Activated CD4-positive, alpha-beta T cell treated with anti-CD3 and anti-CD28 coated beads, Interleukin-2, amount 50 U/mL, for 24 hours (primary cell): ENCODE measurements at regions not wholly inside any gene's neighbourhood (a gene's known extent, or its start where the extent isn't known, plus 50 kb on each side); places are given as distances from the start of the nearest gene placed in this dataset.
"Not testable (repeated sequence)": the region's sequence is repeated elsewhere in the genome, so short reads cannot be mapped to it uniquely, and the experiment has no call there.

ENCODE experiments used
- DNase-seq, 2 donors: peaks; one replicate each; pipeline ENCODE4 v3.0.0-alpha.2; 2020; ENCODE audit warnings: low read depth in 1 of 2, low spot score in 1 of 2

DNA sequence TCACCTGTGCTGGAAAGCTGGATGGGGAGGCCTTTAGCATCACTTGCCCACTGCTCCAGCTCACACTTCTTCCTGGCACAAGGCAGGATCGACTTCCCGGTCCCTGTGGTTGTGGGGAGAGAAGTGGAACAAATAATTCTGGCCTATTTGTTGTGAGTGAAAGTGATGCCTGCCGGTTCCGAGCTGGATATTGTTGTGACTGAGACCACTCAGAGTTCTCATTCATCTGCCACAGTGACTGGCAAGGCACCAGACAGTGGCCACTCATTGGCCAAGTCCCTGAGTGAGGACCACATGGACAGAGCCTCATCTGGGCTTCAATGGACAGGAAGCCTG is 191.9 kb downstream of the PTPRU start:
- no peak for DNase-seq

- no peak for DNase-seq
These were observed 191.4 kb downstream of the PTPRU start for GRCh38 chr1:29427614-29428279.

DNA sequence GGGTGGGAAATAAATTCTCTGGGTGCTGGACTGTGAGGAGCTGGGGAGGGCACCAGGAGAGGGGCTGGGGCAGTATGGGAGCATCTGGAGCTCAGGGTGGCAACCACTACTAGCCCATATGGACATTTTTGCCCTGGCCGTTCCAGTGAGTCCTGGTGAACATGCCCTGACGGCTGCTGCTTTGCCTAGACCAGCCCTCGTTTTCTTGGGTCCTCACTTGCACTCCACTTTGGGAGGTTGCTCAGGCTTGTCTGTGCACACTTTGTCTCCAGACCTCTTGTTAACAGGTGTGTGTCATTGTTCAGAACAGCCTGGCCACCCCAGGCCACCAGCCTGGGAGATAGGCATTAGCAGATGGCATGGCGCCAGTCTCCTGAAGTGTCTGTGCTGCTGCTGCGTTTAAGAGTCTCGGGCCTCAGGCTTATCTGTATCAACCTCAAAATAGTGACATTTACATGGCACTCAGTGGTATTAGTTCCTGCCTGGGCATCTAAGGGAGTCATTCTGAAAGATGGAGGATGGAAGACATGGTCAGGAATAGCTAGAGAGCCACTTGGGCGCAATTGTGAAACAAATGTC is 190.5 kb downstream of the PTPRU start:
- DNase-seq = no peak

GRCh38 chr1:29425631-29426030 is 189.3 kb downstream of the PTPRU start:
- no peak for DNase-seq

- no peak for DNase-seq
These were observed 187.9 kb downstream of the PTPRU start for GRCh38 chr1:29424266-29424665.

DNA sequence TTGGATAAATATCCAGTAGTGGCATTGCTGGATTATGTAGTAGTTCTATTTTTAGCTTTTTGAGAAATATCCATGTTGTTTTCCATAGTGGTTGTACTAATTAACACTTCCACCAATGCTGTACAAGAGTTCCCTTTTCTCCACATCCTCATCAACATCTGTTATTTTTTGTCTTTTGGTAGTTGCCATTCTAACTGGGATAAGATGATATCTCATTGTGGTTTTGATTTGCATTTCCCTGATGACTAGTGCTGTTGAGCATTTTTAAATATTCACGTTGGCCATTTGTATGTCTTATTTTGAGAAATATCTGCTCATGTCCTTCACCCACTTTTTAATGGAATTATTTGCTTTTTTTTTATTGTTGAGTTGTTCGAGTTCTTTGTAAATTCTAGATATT is 183.9 kb downstream of the PTPRU start:
- no peak for DNase-seq

GRCh38 chr1:29417971-29418370 is 181.6 kb downstream of the PTPRU start:
- no peak for DNase-seq

DNA sequence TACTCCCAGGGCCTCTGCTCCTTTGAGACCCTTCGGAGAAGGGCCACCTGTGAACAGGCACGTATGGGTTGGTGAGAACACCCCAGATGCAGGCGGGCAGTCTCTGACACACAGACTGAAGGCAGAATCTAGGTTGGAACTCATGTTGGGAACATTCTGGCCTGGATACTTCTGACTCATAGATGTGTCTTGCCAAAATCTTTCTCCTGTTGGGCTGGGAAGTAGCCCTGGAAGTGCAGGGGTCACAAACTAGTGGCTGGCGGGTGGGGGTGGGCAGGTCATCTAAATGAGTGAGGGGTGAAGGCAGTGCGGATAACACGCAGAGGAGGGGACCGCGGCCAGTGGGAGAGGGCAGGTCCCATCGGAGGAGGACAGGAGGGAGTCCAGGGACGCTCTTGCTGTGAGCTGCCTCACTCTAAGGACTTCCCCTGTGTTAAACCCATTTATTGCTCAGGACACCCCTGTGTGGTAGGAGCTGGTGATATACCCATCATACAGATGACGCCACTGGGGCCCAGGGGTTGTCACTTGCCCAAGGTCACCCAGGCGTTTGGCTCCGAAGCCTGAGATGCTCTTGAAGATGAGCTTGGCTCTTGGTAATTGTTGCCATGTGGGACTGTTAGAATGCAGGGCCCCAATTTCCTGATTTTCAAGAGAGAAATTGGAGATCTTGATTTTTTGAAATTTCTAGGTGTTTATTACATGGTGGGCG is 181.0 kb downstream of the PTPRU start:
- no peak for DNase-seq

- no peak for DNase-seq
These were observed 180.2 kb downstream of the PTPRU start for GRCh38 chr1:29416267-29417146.

DNA sequence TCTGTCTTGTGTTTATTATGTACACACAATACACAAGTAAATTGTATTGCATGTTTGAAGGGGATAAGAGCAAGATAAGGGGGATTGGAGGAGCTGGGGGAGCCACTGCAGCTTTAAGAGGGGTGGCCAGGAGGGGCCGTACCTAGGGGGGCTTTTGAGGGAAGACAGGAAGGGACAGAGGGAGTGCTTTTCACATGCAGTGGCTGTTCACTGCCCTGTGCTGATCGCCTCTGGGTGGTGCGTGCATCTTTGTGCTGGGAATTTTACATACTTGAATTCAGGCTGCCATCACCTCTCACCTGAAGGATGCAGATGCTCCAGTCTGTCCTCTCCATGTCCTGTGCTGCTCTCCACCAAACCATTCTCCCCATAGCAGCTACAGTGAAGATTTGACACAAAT is 179.5 kb downstream of the PTPRU start:
- no peak for DNase-seq

GRCh38 chr1:29415156-29415830 is 179.0 kb downstream of the PTPRU start:
- no peak for DNase-seq

- DNase-seq = no peak
These were observed 177.8 kb downstream of the PTPRU start for GRCh38 chr1:29414086-29414485.

GRCh38 chr1:29413661-29414060 is 177.3 kb downstream of the PTPRU start:
- no peak for DNase-seq

- no peak for DNase-seq
These were observed 176.3 kb downstream of the PTPRU start for GRCh38 chr1:29412591-29412990.

GRCh38 chr1:29410476-29410875 is 174.2 kb downstream of the PTPRU start:
- no peak for DNase-seq

DNA sequence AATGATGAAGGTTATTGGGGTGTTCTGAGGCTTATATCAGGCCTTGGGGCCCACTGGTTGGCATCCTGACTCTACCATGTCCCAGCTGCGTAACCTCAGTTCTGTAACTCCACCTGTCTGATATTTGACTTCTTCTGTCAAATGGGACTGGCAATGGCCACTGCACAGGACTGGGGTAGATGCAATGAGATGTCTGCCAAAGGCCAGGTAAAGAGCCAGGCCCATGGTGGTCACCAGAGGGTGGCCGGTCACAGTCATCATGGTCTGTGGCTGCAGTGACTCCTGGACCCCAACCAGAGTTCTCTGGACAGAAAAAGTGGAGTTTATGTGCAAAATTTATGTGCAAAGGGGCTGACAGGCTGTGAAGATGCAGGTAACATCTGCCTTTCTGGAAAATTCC is 173.3 kb downstream of the PTPRU start:
- no peak for DNase-seq

DNA sequence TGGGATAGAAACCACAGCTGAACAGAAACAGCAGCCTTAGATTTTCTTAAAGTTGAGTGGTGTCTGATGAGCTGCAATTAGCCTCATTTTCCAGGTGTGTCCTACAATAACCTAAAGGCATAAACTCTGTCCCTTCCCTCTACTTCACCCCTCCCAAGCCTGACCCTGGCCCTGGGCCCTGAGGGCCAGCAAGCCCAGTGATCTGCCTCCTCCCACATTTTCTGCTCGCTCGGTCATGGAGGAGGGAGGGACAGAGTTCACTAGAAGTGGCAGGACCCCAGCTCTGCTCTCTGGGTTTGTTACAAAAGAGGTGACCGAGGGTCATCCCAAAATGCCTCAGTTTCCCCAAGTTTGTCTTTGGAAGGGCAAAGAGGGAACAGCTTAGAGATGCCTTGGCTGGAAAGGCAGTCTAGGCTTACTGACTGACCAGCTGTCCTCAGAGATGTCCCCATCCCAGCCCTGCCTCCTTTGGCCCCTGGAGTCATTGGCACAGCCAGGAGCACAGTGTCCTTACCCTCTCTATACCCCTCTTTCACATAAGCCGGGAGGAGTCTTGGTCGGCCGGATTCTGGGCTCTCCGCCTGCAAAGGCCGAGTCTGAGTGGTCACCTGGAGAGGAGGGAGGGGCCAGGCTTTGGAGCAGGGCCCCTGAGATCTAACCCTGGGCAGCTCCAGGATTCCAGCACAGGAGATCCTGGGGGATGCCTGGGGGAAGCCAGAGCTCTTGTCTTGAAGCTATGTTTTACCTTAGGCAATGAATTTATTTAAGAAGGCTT is 172.7 kb downstream of the PTPRU start:
- DNase-seq = no peak

- DNase-seq = no peak
These were observed 170.5 kb downstream of the PTPRU start for GRCh38 chr1:29406814-29407213.

DNA sequence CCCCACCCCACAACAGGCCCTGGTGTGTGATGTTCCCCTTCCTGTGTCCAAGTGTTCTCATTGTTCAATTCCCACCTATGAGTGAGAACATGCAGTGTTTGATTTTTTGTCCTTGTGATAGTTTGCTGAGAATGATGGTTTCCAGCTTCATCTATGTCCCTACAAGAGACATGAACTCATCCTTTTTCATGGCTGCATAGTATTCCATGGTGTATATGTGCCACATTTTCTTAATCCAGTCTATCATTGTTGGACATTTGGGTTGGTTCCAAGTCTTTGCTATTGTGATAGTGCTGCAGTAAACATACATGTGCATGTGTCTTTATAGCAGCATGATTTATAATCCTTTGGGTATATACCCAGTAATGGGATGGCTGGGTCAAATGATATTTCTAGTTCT is 163.9 kb downstream of the PTPRU start:
- DNase-seq = not testable (repeated sequence)

- DNase-seq = no peak
These were observed 163.1 kb downstream of the PTPRU start for GRCh38 chr1:29399465-29399864.
